Osteoblast (primary cell): ENCODE measurements at regions not wholly inside any gene's neighbourhood (a gene's known extent, or its start where the extent isn't known, plus 50 kb on each side); places are given as distances from the start of the nearest gene placed in this dataset.

Experiments used
- DNase-seq: peaks from one replicate; pipeline ENCODE4 v3.0.0; 2011; ENCODE audit warnings: low spot score, mixed read lengths; ENCODE audit not compliant: insufficient read length; ENCODE audit errors: missing footprints
- H2AFZ ChIP-seq: 2 replicates; pipeline ENCODE4 v1.6.0; 2011; ENCODE audit warnings: mild to moderate bottlenecking, low read length
- H3K27ac ChIP-seq: 2 replicates; pipeline ENCODE4 v1.5.1; 2011; ENCODE audit warnings: mild to moderate bottlenecking, low read depth, low read length, moderate library complexity
- H3K27me3 ChIP-seq: 2 replicates; pipeline ENCODE4 v1.6.0; 2012; ENCODE audit warnings: mild to moderate bottlenecking, control low read depth, inconsistent platforms, low read length, moderate library complexity; ENCODE audit not compliant: insufficient read depth
- H3K36me3 ChIP-seq: 2 replicates; pipeline ENCODE4 v1.5.1; 2011; ENCODE audit warnings: mild to moderate bottlenecking, low read length, control low read depth, moderate library complexity; ENCODE audit not compliant: insufficient read depth
- H3K4me1 ChIP-seq: 2 replicates; pipeline ENCODE4 v1.5.1; 2011; ENCODE audit warnings: mild to moderate bottlenecking, low read length, control low read depth, moderate library complexity; ENCODE audit not compliant: insufficient read depth
- H3K4me2 ChIP-seq: 2 replicates; pipeline ENCODE4 v1.6.0; 2011; ENCODE audit warnings: mild to moderate bottlenecking, low read length; ENCODE audit not compliant: insufficient read depth
- H3K4me3 ChIP-seq: fragments of 200-600 bp; sonication (generic); 3 replicates; pipeline ENCODE4 v1.5.1; 2012; ENCODE audit warnings: mild to moderate bottlenecking, low read length, inconsistent platforms; ENCODE audit not compliant: insufficient read depth
- H3K79me2 ChIP-seq: 2 replicates; pipeline ENCODE4 v1.6.0; 2012; ENCODE audit warnings: mild to moderate bottlenecking, low read length, control low read depth, inconsistent platforms; ENCODE audit not compliant: insufficient read depth
- H3K9me3 ChIP-seq: 2 replicates; pipeline ENCODE4 v1.5.1; 2011; ENCODE audit warnings: low read depth, low read length, control low read depth
- H4K20me1 ChIP-seq: 2 replicates; pipeline ENCODE4 v1.6.0; 2012; ENCODE audit warnings: mild to moderate bottlenecking, low read length, control low read depth; ENCODE audit not compliant: insufficient read depth
- TF ChIP-seq, protein P1 (sequence below): IDR thresholded peaks from 2 replicates; pipeline ENCODE4 v1.5.1; 2011; ENCODE audit warnings: mild to moderate bottlenecking, low read depth, low read length, moderate library complexity; ENCODE audit errors: extremely low read depth

DNA sequence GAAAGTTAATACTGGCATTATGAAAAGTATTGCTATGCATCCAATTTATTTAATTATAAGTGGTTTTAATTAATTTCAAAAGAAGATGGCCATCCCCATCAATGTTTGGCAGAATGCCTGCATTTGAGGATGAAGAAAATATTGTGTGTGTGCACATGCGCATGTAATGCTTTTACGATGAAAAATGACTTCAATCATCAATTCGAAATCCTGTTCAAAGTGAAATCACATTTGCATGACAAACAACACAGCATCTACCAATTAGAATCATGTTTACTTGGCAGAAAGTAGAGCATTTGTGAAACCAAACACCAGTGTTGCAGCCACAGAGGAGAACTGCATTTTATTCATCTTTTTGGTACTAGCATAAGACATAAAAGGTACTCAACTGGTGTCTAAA is 191.9 kb upstream of the PIRT start:
- TF ChIP-seq, protein P1, sequence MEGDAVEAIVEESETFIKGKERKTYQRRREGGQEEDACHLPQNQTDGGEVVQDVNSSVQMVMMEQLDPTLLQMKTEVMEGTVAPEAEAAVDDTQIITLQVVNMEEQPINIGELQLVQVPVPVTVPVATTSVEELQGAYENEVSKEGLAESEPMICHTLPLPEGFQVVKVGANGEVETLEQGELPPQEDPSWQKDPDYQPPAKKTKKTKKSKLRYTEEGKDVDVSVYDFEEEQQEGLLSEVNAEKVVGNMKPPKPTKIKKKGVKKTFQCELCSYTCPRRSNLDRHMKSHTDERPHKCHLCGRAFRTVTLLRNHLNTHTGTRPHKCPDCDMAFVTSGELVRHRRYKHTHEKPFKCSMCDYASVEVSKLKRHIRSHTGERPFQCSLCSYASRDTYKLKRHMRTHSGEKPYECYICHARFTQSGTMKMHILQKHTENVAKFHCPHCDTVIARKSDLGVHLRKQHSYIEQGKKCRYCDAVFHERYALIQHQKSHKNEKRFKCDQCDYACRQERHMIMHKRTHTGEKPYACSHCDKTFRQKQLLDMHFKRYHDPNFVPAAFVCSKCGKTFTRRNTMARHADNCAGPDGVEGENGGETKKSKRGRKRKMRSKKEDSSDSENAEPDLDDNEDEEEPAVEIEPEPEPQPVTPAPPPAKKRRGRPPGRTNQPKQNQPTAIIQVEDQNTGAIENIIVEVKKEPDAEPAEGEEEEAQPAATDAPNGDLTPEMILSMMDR, result no peak
- no peak overlapping the region for H3K4me3 ChIP-seq
- no peaks in the 10 kb centered on the region for H3K9me3 ChIP-seq
- H3K79me2 ChIP-seq, result no peaks in the 10 kb centered on the region
- no peak for DNase-seq
- no peaks in the 10 kb centered on the region for H3K36me3 ChIP-seq
- no peak overlapping the region for H3K27ac ChIP-seq
- H3K4me1 ChIP-seq, result no peaks in the 10 kb centered on the region
- H2AFZ ChIP-seq, result no peak overlapping the region
- no peak overlapping the region for H3K4me2 ChIP-seq
- H3K27me3 ChIP-seq, result no peaks in the 10 kb centered on the region
- H4K20me1 ChIP-seq, result no peaks in the 10 kb centered on the region

DNA sequence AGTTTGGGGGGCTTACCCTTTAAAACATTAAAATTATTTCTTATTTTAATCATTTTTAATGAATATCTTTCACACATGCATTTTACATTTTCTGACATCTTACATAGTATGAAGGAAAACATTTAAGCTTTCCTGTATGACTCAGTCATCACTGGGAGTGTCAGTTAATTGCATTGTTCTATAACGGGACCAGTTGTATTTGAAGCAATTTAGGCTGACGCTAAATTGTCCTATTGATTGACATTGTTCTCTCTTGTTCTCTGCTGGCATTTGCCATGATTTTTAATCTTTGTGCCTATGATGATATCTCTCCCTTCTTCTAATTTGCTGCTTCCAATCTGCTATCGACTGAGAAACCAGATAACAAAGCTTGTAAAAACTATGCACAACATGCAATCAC is 190.5 kb upstream of the PIRT start:
- H3K27ac ChIP-seq, result no peak overlapping the region
- no peaks in the 10 kb centered on the region for H3K4me1 ChIP-seq
- no peaks in the 10 kb centered on the region for H3K79me2 ChIP-seq
- H2AFZ ChIP-seq, result no peak overlapping the region
- no peak overlapping the region for H3K4me2 ChIP-seq
- TF ChIP-seq, protein P1, result no peak
- DNase-seq, result no peak
- no peaks in the 10 kb centered on the region for H3K27me3 ChIP-seq
- no peaks in the 10 kb centered on the region for H3K36me3 ChIP-seq
- no peaks in the 10 kb centered on the region for H4K20me1 ChIP-seq
- H3K4me3 ChIP-seq, result no peak overlapping the region
- no peaks in the 10 kb centered on the region for H3K9me3 ChIP-seq

DNA sequence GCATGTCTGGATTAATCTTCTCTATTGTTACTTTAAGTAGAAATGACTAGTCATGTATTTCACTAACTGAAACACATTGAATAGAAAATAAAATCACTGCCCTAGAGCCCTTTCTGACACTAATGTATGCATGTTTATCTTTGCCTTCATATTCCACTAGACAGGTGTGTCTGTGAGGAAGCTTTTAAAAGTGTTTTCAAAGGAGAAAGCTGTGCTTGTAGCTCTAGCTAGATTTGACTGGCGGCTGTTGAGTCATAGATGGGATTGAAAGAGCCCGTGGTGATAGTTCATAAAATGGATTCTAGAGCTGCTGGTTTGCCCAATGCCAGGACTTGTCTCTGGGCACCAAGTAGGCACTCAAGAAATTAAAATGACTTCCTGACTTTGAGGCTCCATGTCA is 189.0 kb upstream of the PIRT start:
- no peak for DNase-seq
- Histone ChIP-seq H3K79me2 (no peaks in the 10 kb centered on the region), H2AFZ (no peak overlapping the region), H3K4me2 (no peak overlapping the region), H3K36me3 (no peaks in the 10 kb centered on the region), H3K9me3 (no peaks in the 10 kb centered on the region), H4K20me1 (no peaks in the 10 kb centered on the region), H3K27me3 (no peaks in the 10 kb centered on the region), H3K4me3 (no peak overlapping the region), H3K4me1 (no peaks in the 10 kb centered on the region), H3K27ac (no peak overlapping the region)
- TF ChIP-seq, protein P1, result no peak

DNA sequence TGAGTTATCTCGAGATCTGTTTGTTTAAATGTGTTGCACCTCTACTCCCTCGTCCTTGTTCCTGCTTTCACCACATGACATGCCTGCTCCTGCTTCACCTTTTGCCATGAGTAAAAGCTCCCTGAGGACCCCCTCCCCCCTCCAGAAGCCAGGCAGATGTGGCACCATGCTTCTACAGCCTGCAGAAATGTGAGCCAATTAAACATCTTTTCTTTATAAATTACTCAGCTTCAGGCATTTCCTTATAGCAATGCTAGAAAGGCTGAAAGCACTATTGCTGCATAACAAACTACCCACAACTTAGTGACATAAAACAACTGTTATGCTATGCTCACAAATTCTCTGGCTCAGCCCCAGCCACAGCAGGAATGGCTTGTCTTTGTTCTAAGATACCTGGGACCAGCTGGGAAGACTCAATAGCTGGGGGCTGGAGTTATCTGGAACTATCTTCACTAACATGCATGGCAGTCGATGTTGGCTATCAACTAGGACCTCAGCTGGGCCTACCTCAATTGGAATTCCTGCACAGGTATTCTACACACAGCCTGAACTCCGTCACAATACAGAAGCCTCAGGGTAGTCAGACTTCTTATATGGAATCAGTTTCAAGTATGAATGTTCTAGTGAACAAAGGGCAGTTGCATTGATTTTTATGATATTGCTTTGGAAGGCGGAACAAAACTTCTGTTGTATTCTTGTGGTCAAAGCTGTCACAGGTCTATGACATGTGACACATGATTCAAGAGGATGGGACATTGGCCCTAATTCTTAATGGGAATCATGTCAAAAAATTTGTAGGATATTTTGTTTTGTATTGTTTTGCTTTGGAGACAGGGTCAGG is 186.0 kb upstream of the PIRT start:
- H3K4me3 ChIP-seq, result no peak overlapping the region
- TF ChIP-seq, protein P1, result no peak
- no peaks in the 10 kb centered on the region for H3K36me3 ChIP-seq
- H2AFZ ChIP-seq, result no peak overlapping the region
- no peaks in the 10 kb centered on the region for H3K27me3 ChIP-seq
- no peaks in the 10 kb centered on the region for H3K4me1 ChIP-seq
- DNase-seq, result no peak
- H3K9me3 ChIP-seq, result no peaks in the 10 kb centered on the region
- H3K79me2 ChIP-seq, result no peaks in the 10 kb centered on the region
- H3K27ac ChIP-seq, result no peak overlapping the region
- H3K4me2 ChIP-seq, result no peak overlapping the region
- H4K20me1 ChIP-seq, result no peaks in the 10 kb centered on the region
